GM23248 (cell line): ENCODE measurements at regions not wholly inside any gene's neighbourhood (a gene's known extent, or its start where the extent isn't known, plus 50 kb on each side); places are given as distances from the start of the nearest gene placed in this dataset.

Source experiments
- DNase-seq: peaks from one replicate; pipeline ENCODE4 v3.0.0-alpha.2; 2015
- H2AFZ ChIP-seq: fragments of 200-600 bp; sonication (generic); 2 replicates; pipeline ENCODE4 v1.6.1; 2016; ENCODE audit warnings: antibody characterized with exemption
- H3F3A ChIP-seq: fragments of 200-600 bp; sonication (generic); 2 replicates; pipeline ENCODE4 v1.6.1; 2016; ENCODE audit warnings: mild to moderate bottlenecking, antibody characterized with exemption, mixed run types; ENCODE audit not compliant: insufficient read depth
- H3K27ac ChIP-seq: fragments of 200-600 bp; sonication (generic); 2 replicates; pipeline ENCODE4 v1.5.1; 2016; ENCODE audit warnings: mild to moderate bottlenecking
- H3K27me3 ChIP-seq: fragments of 200-600 bp; sonication (generic); replicated peaks from 2 replicates; pipeline ENCODE4 v1.6.1; 2016; ENCODE audit warnings: mild to moderate bottlenecking; ENCODE audit not compliant: insufficient read depth
- H3K36me3 ChIP-seq: fragments of 200-600 bp; sonication (generic); 2 replicates; pipeline ENCODE4 v1.6.1; 2016; ENCODE audit warnings: low read depth, mild to moderate bottlenecking
- H3K4me1 ChIP-seq: fragments of 200-600 bp; sonication (generic); 2 replicates; pipeline ENCODE4 v1.6.1; 2016; ENCODE audit warnings: mild to moderate bottlenecking; ENCODE audit not compliant: insufficient read depth
- H3K4me2 ChIP-seq: fragments of 200-600 bp; sonication (generic); one replicate; pipeline ENCODE4 v1.6.1; 2016; ENCODE audit warnings: mild to moderate bottlenecking; ENCODE audit not compliant: unreplicated experiment
- H3K4me3 ChIP-seq: fragments of 200-600 bp; sonication (generic); 2 replicates; pipeline ENCODE4 v1.5.1; 2016; ENCODE audit warnings: mild to moderate bottlenecking
- H3K79me2 ChIP-seq: fragments of 200-600 bp; sonication (generic); 2 replicates; pipeline ENCODE4 v1.6.1; 2016; ENCODE audit warnings: mild to moderate bottlenecking; ENCODE audit not compliant: insufficient read depth
- H3K9ac ChIP-seq: fragments of 200-600 bp; sonication (generic); 2 replicates; pipeline ENCODE4 v1.6.1; 2016; ENCODE audit warnings: mild to moderate bottlenecking
- H3K9me2 ChIP-seq: fragments of 200-600 bp; sonication (generic); 2 replicates; pipeline ENCODE4 v1.6.1; 2016; ENCODE audit warnings: mixed run types, mild to moderate bottlenecking, moderate library complexity; ENCODE audit not compliant: insufficient read depth
- H3K9me3 ChIP-seq: fragments of 200-600 bp; sonication (generic); one replicate; pipeline ENCODE4 v1.6.1; 2017; ENCODE audit warnings: low read depth
- H4K20me1 ChIP-seq: fragments of 200-600 bp; sonication (generic); 2 replicates; pipeline ENCODE4 v1.6.0; 2016; ENCODE audit not compliant: insufficient read depth
- EZH2 ChIP-seq: fragments of 200-600 bp; sonication (generic); IDR thresholded peaks from 2 replicates; pipeline ENCODE4 v1.6.1; 2018; ENCODE audit warnings: antibody characterized with exemption, mild to moderate bottlenecking; ENCODE audit not compliant: insufficient read depth, poor library complexity, severe bottlenecking
- EZH2phosphoT487 ChIP-seq: fragments of 200-600 bp; sonication (generic); IDR thresholded peaks from 2 replicates; pipeline ENCODE4 v1.6.1; 2018; ENCODE audit warnings: antibody characterized with exemption, moderate library complexity, mild to moderate bottlenecking, low read depth; ENCODE audit not compliant: insufficient read depth
- WGBS, 2 experiments: methylation state at CpG; one replicate each; pipeline ENCODE4 v1.1.6; 2015 to 2017; ENCODE audit warnings: low lambda C conversion rate in 2 of 2, low coverage in 1 of 2; ENCODE audit errors: missing lambda C conversion rate in 2 of 2; 5-methylcytosine and 5-hydroxymethylcytosine counted together
- in situ Hi-C: fragments of 300-500 bp; cut with MboI; formaldehyde crosslinking; loops from 2 replicates; pipeline ENCODE4 v1.15.0; 2020

DNA sequence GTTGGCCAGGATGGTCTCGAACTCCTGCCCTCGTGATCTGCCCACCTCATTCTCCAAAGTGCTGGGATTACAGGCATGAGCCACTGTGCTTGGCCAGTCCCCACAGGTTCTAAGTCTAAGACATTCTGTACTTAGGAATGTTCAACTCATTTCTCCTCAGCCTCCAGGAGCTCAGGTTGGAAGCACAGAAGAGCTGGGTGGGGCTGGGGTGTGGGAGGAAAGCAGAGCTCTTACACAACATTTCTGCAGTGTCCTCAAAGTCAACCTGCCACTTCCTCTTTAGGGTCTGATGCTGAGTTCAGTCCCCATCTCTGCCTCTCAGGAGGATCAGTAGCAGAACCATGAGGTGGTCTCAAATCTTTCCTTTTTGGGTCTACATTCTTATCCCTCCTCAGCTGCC is 75.5 kb downstream of the MRPL46 start:
- Histone ChIP-seq H3K4me3 (no peak overlapping the region), H3K4me2 (no peak overlapping the region), H4K20me1 (no peaks in the 10 kb centered on the region), H3K79me2 (no peaks in the 10 kb centered on the region), H3K4me1 (peaks cover 12% of the 10 kb centered on the region), H3F3A (peaks cover 12% of the 10 kb centered on the region), H3K9me3 (no peaks in the 10 kb centered on the region), H3K9ac (no peak overlapping the region), H3K36me3 (no peaks in the 10 kb centered on the region), H3K27ac (no peak overlapping the region), H2AFZ (no peak overlapping the region), H3K9me2 (no peaks in the 10 kb centered on the region), H3K27me3 (no peaks in the 10 kb centered on the region)
- WGBS, 2 experiments, result 53 to 65% methylated on average over 2 of the region's 2 CpGs
- TF ChIP-seq EZH2phosphoT487 (no peak), EZH2 (no peak)
- no peak for DNase-seq
- in situ Hi-C loops, result no loop called here

DNA sequence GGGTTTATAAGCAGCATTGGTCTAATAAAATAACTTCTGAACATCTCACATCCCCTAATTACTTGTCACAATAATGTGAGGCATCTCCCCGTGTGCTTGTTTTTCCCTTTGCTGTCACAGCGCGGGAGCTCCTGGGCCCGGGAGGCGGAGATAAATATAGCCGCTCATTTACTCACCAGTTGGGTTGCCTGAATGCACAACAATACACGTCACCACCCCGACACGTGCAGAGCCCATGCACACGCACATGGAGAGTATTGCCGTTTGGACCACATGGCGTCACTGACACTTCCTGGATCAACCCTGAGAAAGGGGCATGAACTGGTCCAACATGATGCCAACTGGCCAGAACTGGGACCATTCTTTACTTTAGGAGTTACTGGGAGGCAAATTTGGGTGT is 76.2 kb downstream of the MRPL46 start:
- DNase-seq, result peak; percentile 27
- Histone ChIP-seq H2AFZ (no peak overlapping the region), H3K27ac (no peak overlapping the region), H3K4me1 (peaks cover 12% of the 10 kb centered on the region), H4K20me1 (no peaks in the 10 kb centered on the region), H3K79me2 (no peaks in the 10 kb centered on the region), H3K9me2 (no peaks in the 10 kb centered on the region), H3K9ac (no peak overlapping the region), H3K9me3 (no peaks in the 10 kb centered on the region), H3K27me3 (no peaks in the 10 kb centered on the region), H3K4me2 (no peak overlapping the region), H3K36me3 (no peaks in the 10 kb centered on the region), H3F3A (peaks cover 16% of the 10 kb centered on the region), H3K4me3 (no peak overlapping the region)
- in situ Hi-C loops, result no loop called here
- TF ChIP-seq EZH2, result no peak
- 59 to 66% methylated on average over 12 of the region's 12 CpGs for WGBS, 2 experiments

DNA sequence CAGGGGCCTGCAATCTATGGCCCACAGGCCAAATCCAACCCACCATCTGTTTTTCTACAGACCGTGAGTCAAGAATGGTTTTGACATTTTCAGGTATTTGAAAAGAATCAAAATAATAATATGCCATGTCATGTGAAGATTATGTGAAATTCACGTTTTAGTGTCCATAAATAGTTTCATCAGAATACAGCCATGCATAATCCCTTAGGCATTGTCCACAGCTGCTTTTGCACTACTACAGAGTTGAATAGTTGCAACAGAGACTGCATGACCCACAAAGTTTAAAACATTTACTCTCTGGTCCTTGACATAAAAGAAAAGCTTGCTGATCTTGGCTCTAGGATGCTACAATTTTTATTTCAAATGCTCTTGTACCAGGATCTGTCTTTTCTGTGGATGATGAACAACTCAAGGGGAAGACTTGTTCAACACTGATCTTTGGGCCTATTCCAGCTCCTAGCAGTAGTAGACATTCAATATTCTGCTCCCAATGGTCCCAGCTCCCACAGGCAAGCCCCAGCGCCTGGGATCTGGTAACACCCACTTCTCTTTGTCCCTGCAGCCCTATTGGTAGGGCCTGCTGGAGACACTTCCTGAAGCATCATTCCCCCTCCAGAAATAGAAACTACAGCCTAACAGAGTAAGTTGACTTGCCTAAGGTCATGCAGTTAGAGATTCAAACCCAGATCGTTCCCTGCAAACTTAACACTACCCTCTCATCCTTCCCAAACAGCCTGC is 76.9 kb downstream of the MRPL46 start:
- H4K20me1 ChIP-seq, result no peaks in the 10 kb centered on the region

DNA sequence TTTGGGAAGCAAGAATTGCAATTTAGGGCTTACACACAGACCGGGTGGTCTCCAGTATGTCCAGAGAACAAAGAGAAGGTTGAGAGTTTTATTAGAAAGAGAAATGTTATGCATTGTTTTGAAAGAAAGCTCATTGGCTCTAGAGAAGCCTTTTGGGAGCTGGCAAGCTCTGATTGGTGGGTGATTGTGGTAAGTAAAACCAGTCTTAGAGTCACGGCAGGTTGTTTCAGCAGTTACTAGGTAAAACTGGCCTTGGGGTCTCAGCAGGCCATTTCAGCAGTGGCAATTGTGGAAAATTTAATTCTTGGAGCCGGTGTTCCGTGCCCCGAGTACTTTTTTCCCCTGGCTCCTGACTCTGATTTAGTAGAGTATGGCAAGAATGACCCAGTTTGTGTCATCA is 78.1 kb downstream of the MRPL46 start:
- in situ Hi-C loops, result no loop called here
- H3K9me2 ChIP-seq, result no peaks in the 10 kb centered on the region

More for the DNA sequence above, 76.9 kb downstream of the MRPL46 start:
- peaks cover 22% of the 10 kb centered on the region for H3F3A ChIP-seq
- H3K9me2 ChIP-seq, result no peaks in the 10 kb centered on the region
- H2AFZ ChIP-seq, result no peak overlapping the region
- no peak overlapping the region for H3K4me2 ChIP-seq
- H3K4me3 ChIP-seq, result no peak overlapping the region
- no peaks in the 10 kb centered on the region for H3K9me3 ChIP-seq
- in situ Hi-C loops, result no loop called here
- H3K27ac ChIP-seq, result no peak overlapping the region
- WGBS, 2 experiments, result 18 to 22% methylated on average over 4 of the region's 4 CpGs
- H3K79me2 ChIP-seq, result no peaks in the 10 kb centered on the region
- peaks cover 16% of the 10 kb centered on the region for H3K4me1 ChIP-seq
- H3K9ac ChIP-seq, result no peak overlapping the region
- no peaks in the 10 kb centered on the region for H3K36me3 ChIP-seq
- H3K27me3 ChIP-seq, result no peaks in the 10 kb centered on the region
- DNase-seq, result no peak
- no peak for TF ChIP-seq EZH2phosphoT487
- TF ChIP-seq EZH2, result no peak

More for the DNA sequence above, 78.1 kb downstream of the MRPL46 start:
- H2AFZ ChIP-seq, result no peak overlapping the region
- no peak overlapping the region for H3K4me2 ChIP-seq
- TF ChIP-seq EZH2 (no peak), EZH2phosphoT487 (no peak)
- H3K27me3 ChIP-seq, result no peaks in the 10 kb centered on the region
- peaks cover 16% of the 10 kb centered on the region for H3K4me1 ChIP-seq
- 46 to 57% methylated on average over 5 of the region's 5 CpGs for WGBS, 2 experiments
- no peak overlapping the region for H3K9ac ChIP-seq
- no peaks in the 10 kb centered on the region for H3K79me2 ChIP-seq
- peaks cover 29% of the 10 kb centered on the region for H3F3A ChIP-seq
- no peaks in the 10 kb centered on the region for H3K9me3 ChIP-seq
- H3K36me3 ChIP-seq, result no peaks in the 10 kb centered on the region
- no peak overlapping the region for H3K4me3 ChIP-seq
- DNase-seq, result no peak
- no peaks in the 10 kb centered on the region for H4K20me1 ChIP-seq
- H3K27ac ChIP-seq, result no peak overlapping the region
